ENCODE measurements at regions not wholly inside any gene's neighbourhood (a gene's known extent, or its start where the extent isn't known, plus 50 kb on each side); places are given as distances from the start of the nearest gene placed in this dataset.

GRCh38 chr3:193771653-193772421 lies 178.8 kb downstream of the OPA1 start:
- H3K9me3 ChIP-seq (ENCODE audit: control insufficient read depth, low read length), result no peaks in the 10 kb centered on the region
- 84 to 86% methylated on average over 17 of the region's 18 CpGs for WGBS, 2 experiments
- no peak overlapping the region for H3K27ac ChIP-seq (ENCODE audit: insufficient read depth, low read depth, low read length, poor library complexity, severe bottlenecking)
- no peak overlapping the region for H3K4me3 ChIP-seq (ENCODE audit: insufficient read depth, low read depth, low read length)
- H3K27me3 ChIP-seq (ENCODE audit: control insufficient read depth, insufficient read depth, low read length, poor library complexity, severe bottlenecking), result peaks cover 53% of the 10 kb centered on the region
- H3K36me3 ChIP-seq (ENCODE audit: control insufficient read depth, insufficient read depth, low read length), result no peaks in the 10 kb centered on the region
- H3K4me1 ChIP-seq (ENCODE audit: control insufficient read depth, insufficient read depth, low read length), result peaks cover 48% of the 10 kb centered on the region

GRCh38 chr3:193772422-193772763 lies 179.4 kb downstream of the OPA1 start:
- H3K4me3 ChIP-seq (ENCODE audit: insufficient read depth, low read depth, low read length), result no peak overlapping the region
- no peak overlapping the region for H3K27ac ChIP-seq (ENCODE audit: insufficient read depth, low read depth, low read length, poor library complexity, severe bottlenecking)
- WGBS, 2 experiments, result 15 to 17% methylated on average over 9 of the region's 9 CpGs
- peaks cover 54% of the 10 kb centered on the region for H3K4me1 ChIP-seq (ENCODE audit: control insufficient read depth, insufficient read depth, low read length)
- H3K27me3 ChIP-seq (ENCODE audit: control insufficient read depth, insufficient read depth, low read length, poor library complexity, severe bottlenecking), result peaks cover 58% of the 10 kb centered on the region
- no peaks in the 10 kb centered on the region for H3K36me3 ChIP-seq (ENCODE audit: control insufficient read depth, insufficient read depth, low read length)
- H3K9me3 ChIP-seq (ENCODE audit: control insufficient read depth, low read length), result no peaks in the 10 kb centered on the region

- no peaks in the 10 kb centered on the region for H3K36me3 ChIP-seq (ENCODE audit: control insufficient read depth, insufficient read depth, low read length)
- H3K27me3 ChIP-seq (ENCODE audit: control insufficient read depth, insufficient read depth, low read length, poor library complexity, severe bottlenecking), result peaks cover 64% of the 10 kb centered on the region
- no peak overlapping the region for H3K4me3 ChIP-seq (ENCODE audit: insufficient read depth, low read depth, low read length)
- no peak overlapping the region for H3K27ac ChIP-seq (ENCODE audit: insufficient read depth, low read depth, low read length, poor library complexity, severe bottlenecking)
- H3K9me3 ChIP-seq (ENCODE audit: control insufficient read depth, low read length), result no peaks in the 10 kb centered on the region
- 93 to 94% methylated on average over 8 of the region's 8 CpGs for WGBS, 2 experiments
- peaks cover 57% of the 10 kb centered on the region for H3K4me1 ChIP-seq (ENCODE audit: control insufficient read depth, insufficient read depth, low read length)
Observed at GRCh38 chr3:193773266-193774220, 180.5 kb downstream of the OPA1 start.

GRCh38 chr3:193774272-193774915 lies 181.4 kb downstream of the OPA1 start:
- H3K9me3 ChIP-seq (ENCODE audit: control insufficient read depth, low read length), result no peaks in the 10 kb centered on the region
- H3K27me3 ChIP-seq (ENCODE audit: control insufficient read depth, insufficient read depth, low read length, poor library complexity, severe bottlenecking), result peaks cover 73% of the 10 kb centered on the region
- H3K27ac ChIP-seq (ENCODE audit: insufficient read depth, low read depth, low read length, poor library complexity, severe bottlenecking), result no peak overlapping the region
- no peak overlapping the region for H3K4me3 ChIP-seq (ENCODE audit: insufficient read depth, low read depth, low read length)
- peaks cover 57% of the 10 kb centered on the region for H3K4me1 ChIP-seq (ENCODE audit: control insufficient read depth, insufficient read depth, low read length)
- 91 to 92% methylated on average over 7 of the region's 7 CpGs for WGBS, 2 experiments
- no peaks in the 10 kb centered on the region for H3K36me3 ChIP-seq (ENCODE audit: control insufficient read depth, insufficient read depth, low read length)

- H3K27me3 ChIP-seq (ENCODE audit: control insufficient read depth, insufficient read depth, low read length, poor library complexity, severe bottlenecking), result peaks cover 78% of the 10 kb centered on the region
- peaks cover 58% of the 10 kb centered on the region for H3K4me1 ChIP-seq (ENCODE audit: control insufficient read depth, insufficient read depth, low read length)
- 55 to 58% methylated on average over 6 of the region's 6 CpGs for WGBS, 2 experiments
- H3K4me3 ChIP-seq (ENCODE audit: insufficient read depth, low read depth, low read length), result no peak overlapping the region
- H3K36me3 ChIP-seq (ENCODE audit: control insufficient read depth, insufficient read depth, low read length), result no peaks in the 10 kb centered on the region
- no peaks in the 10 kb centered on the region for H3K9me3 ChIP-seq (ENCODE audit: control insufficient read depth, low read length)
- no peak overlapping the region for H3K27ac ChIP-seq (ENCODE audit: insufficient read depth, low read depth, low read length, poor library complexity, severe bottlenecking)
Observed at GRCh38 chr3:193774916-193775285, 181.9 kb downstream of the OPA1 start.

- 2% methylated on average over 10 of the region's 11 CpGs for WGBS, 2 experiments
- Histone ChIP-seq H3K27me3 (ENCODE audit: control insufficient read depth, insufficient read depth, low read length, poor library complexity, severe bottlenecking) (peaks cover 84% of the 10 kb centered on the region), H3K9me3 (ENCODE audit: control insufficient read depth, low read length) (no peaks in the 10 kb centered on the region), H3K36me3 (ENCODE audit: control insufficient read depth, insufficient read depth, low read length) (no peaks in the 10 kb centered on the region), H3K4me3 (ENCODE audit: insufficient read depth, low read depth, low read length) (no peak overlapping the region), H3K27ac (ENCODE audit: insufficient read depth, low read depth, low read length, poor library complexity, severe bottlenecking) (no peak overlapping the region), H3K4me1 (ENCODE audit: control insufficient read depth, insufficient read depth, low read length) (peaks cover 64% of the 10 kb centered on the region)
Observed at GRCh38 chr3:193775421-193776077, 182.5 kb downstream of the OPA1 start.

- Histone ChIP-seq H3K4me1 (ENCODE audit: control insufficient read depth, insufficient read depth, low read length) (peaks cover 64% of the 10 kb centered on the region), H3K9me3 (ENCODE audit: control insufficient read depth, low read length) (no peaks in the 10 kb centered on the region), H3K4me3 (ENCODE audit: insufficient read depth, low read depth, low read length) (no peak overlapping the region), H3K27ac (ENCODE audit: insufficient read depth, low read depth, low read length, poor library complexity, severe bottlenecking) (no peak overlapping the region), H3K36me3 (ENCODE audit: control insufficient read depth, insufficient read depth, low read length) (no peaks in the 10 kb centered on the region), H3K27me3 (ENCODE audit: control insufficient read depth, insufficient read depth, low read length, poor library complexity, severe bottlenecking) (peaks cover 80% of the 10 kb centered on the region)
- WGBS, 2 experiments, result 43 to 50% methylated on average over 6 to 7 of the region's 7 CpGs
Observed at GRCh38 chr3:193776626-193777358, 183.8 kb downstream of the OPA1 start.

- 52 to 55% methylated on average over 8 to 9 of the region's 9 CpGs for WGBS, 2 experiments
- H3K27me3 ChIP-seq (ENCODE audit: control insufficient read depth, insufficient read depth, low read length, poor library complexity, severe bottlenecking), result peaks cover 87% of the 10 kb centered on the region
- peaks cover 64% of the 10 kb centered on the region for H3K4me1 ChIP-seq (ENCODE audit: control insufficient read depth, insufficient read depth, low read length)
- H3K4me3 ChIP-seq (ENCODE audit: insufficient read depth, low read depth, low read length), result no peak overlapping the region
- no peaks in the 10 kb centered on the region for H3K9me3 ChIP-seq (ENCODE audit: control insufficient read depth, low read length)
- no peak overlapping the region for H3K27ac ChIP-seq (ENCODE audit: insufficient read depth, low read depth, low read length, poor library complexity, severe bottlenecking)
- no peaks in the 10 kb centered on the region for H3K36me3 ChIP-seq (ENCODE audit: control insufficient read depth, insufficient read depth, low read length)
Observed at GRCh38 chr3:193777524-193777923, 184.5 kb downstream of the OPA1 start.

- H3K27me3 ChIP-seq (ENCODE audit: control insufficient read depth, insufficient read depth, low read length, poor library complexity, severe bottlenecking), result peaks cover 80% of the 10 kb centered on the region
- 93 to 97% methylated on average over 10 of the region's 10 CpGs for WGBS, 2 experiments
Observed at GRCh38 chr3:193778676-193779075, 185.7 kb downstream of the OPA1 start.

More at GRCh38 chr3:193778676-193779075, 185.7 kb downstream of the OPA1 start:
- peaks cover 57% of the 10 kb centered on the region for H3K4me1 ChIP-seq (ENCODE audit: control insufficient read depth, insufficient read depth, low read length)
- no peak overlapping the region for H3K27ac ChIP-seq (ENCODE audit: insufficient read depth, low read depth, low read length, poor library complexity, severe bottlenecking)
- no peaks in the 10 kb centered on the region for H3K9me3 ChIP-seq (ENCODE audit: control insufficient read depth, low read length)
- H3K36me3 ChIP-seq (ENCODE audit: control insufficient read depth, insufficient read depth, low read length), result no peaks in the 10 kb centered on the region
- no peak overlapping the region for H3K4me3 ChIP-seq (ENCODE audit: insufficient read depth, low read depth, low read length)
